HEK293 (cell line): ENCODE measurements at regions not wholly inside any gene's neighbourhood (a gene's known extent, or its start where the extent isn't known, plus 50 kb on each side); places are given as distances from the start of the nearest gene placed in this dataset.

Source experiments
- CTCF ChIA-PET: fragments of 350-600 bp; formaldehyde crosslinking; extraction: SDS; loops from one replicate; lab custom pipeline; 2021; ENCODE audit warnings: antibody characterized with exemption; lab: Yijun Ruan, JAX
- POLR2A ChIA-PET: fragments of 300-600 bp; formaldehyde crosslinking; extraction: SDS; loops from one replicate; lab custom pipeline; 2020; ENCODE audit warnings: antibody characterized with exemption, inconsistent platforms; lab: Yijun Ruan, JAX
- H3K27ac ChIP-seq: fragments of 200-500 bp; sonication (Bioruptor generic); 2 replicates; pipeline ENCODE4 v1.5.1; 2014; ENCODE audit warnings: low read depth, low read length, control low read depth, inconsistent platforms; ENCODE audit errors: extremely low read depth
- H3K36me3 ChIP-seq, 2 experiments: fragments of 200-500 bp in 1 of 2; sonication (Bioruptor generic) in 1 of 2; 1 replicate in 1 of 2; 2 replicates in 1 of 2; pipeline ENCODE4 v1.5.1; 2014 to 2017; ENCODE audit warnings: inconsistent platforms in 2 of 2, low read length in 2 of 2; ENCODE audit not compliant: control insufficient read depth in 2 of 2, insufficient read depth in 1 of 2
- H3K4me1 ChIP-seq: fragments of 200-500 bp; sonication (Bioruptor generic); 2 replicates; pipeline ENCODE4 v1.5.1; 2014; ENCODE audit warnings: mild to moderate bottlenecking, low read length, inconsistent platforms; ENCODE audit not compliant: control insufficient read depth, insufficient read depth
- H3K4me3 ChIP-seq: 2 replicates; pipeline ENCODE4 v1.5.1; 2011; ENCODE audit warnings: low read depth, mild to moderate bottlenecking, control low read depth, low read length, moderate library complexity
- H3K9me3 ChIP-seq: fragments of 200-500 bp; sonication (Bioruptor generic); 2 replicates; pipeline ENCODE4 v1.5.1; 2014; ENCODE audit warnings: low read depth, low read length, inconsistent platforms; ENCODE audit not compliant: control insufficient read depth, insufficient read depth
- CTCF ChIP-seq: fragments of 450-650 bp; formaldehyde crosslinking; IDR thresholded peaks from 2 replicates; pipeline ENCODE4 v1.5.1; 2016; ENCODE audit warnings: missing biosample characterization, missing genetic modification characterization
- ELK4 ChIP-seq: IDR thresholded peaks from 2 replicates; pipeline ENCODE4 v1.6.1; 2011; ENCODE audit warnings: mild to moderate bottlenecking, low read depth, low read length, borderline replicate concordance
- HOXC10 ChIP-seq: sonication (generic); formaldehyde crosslinking; IDR thresholded peaks from 2 replicates; pipeline ENCODE4 v1.8.1; 2023; ENCODE audit warnings: mild to moderate bottlenecking, missing genetic modification reagents
- KLF10 ChIP-seq: fragments of 450-650 bp; IDR thresholded peaks from 2 replicates; pipeline ENCODE4 v1.5.1; 2018; ENCODE audit warnings: missing biosample characterization, mild to moderate bottlenecking, missing genetic modification characterization
- PBX3 ChIP-seq: sonication (generic); formaldehyde crosslinking; IDR thresholded peaks from 2 replicates; pipeline ENCODE4 v1.8.1; 2022; ENCODE audit warnings: mild to moderate bottlenecking, moderate library complexity, missing genetic modification reagents
- PRDM2 ChIP-seq: fragments of 450-650 bp; formaldehyde crosslinking; IDR thresholded peaks from 2 replicates; pipeline ENCODE4 v1.5.1; 2016; ENCODE audit warnings: missing biosample characterization, missing genetic modification characterization, borderline replicate concordance
- ZBTB20 ChIP-seq: fragments of 450-650 bp; formaldehyde crosslinking; IDR thresholded peaks from 2 replicates; pipeline ENCODE4 v1.5.1; 2016; ENCODE audit warnings: missing biosample characterization, missing genetic modification characterization
- ZBTB49 ChIP-seq: fragments of 450-650 bp; formaldehyde crosslinking; IDR thresholded peaks from 2 replicates; pipeline ENCODE4 v1.5.1; 2016; ENCODE audit warnings: missing biosample characterization, missing genetic modification characterization, low read depth
- ZEB2 ChIP-seq: fragments of 450-650 bp; formaldehyde crosslinking; IDR thresholded peaks from 2 replicates; pipeline ENCODE4 v1.5.1; 2016; ENCODE audit warnings: missing biosample characterization, missing genetic modification characterization
- ZNF138 ChIP-seq: fragments of 450-650 bp; formaldehyde crosslinking; IDR thresholded peaks from 2 replicates; pipeline ENCODE4 v1.5.1; 2016; ENCODE audit warnings: missing biosample characterization, missing genetic modification characterization, borderline replicate concordance
- ZNF16 ChIP-seq: fragments of 450-650 bp; formaldehyde crosslinking; IDR thresholded peaks from 2 replicates; pipeline ENCODE4 v1.5.1; 2016; ENCODE audit warnings: low read depth, missing biosample characterization, missing genetic modification characterization
- ZNF2 ChIP-seq: fragments of 450-650 bp; formaldehyde crosslinking; IDR thresholded peaks from 2 replicates; pipeline ENCODE4 v1.5.1; 2016; ENCODE audit warnings: missing biosample characterization, missing genetic modification characterization
- ZNF292 ChIP-seq: fragments of 450-650 bp; formaldehyde crosslinking; IDR thresholded peaks from 2 replicates; pipeline ENCODE4 v1.5.1; 2016; ENCODE audit warnings: low read depth, missing biosample characterization, missing genetic modification characterization, borderline replicate concordance
- ZNF350 ChIP-seq: fragments of 450-650 bp; formaldehyde crosslinking; IDR thresholded peaks from 2 replicates; pipeline ENCODE4 v1.5.0; 2017; ENCODE audit warnings: missing biosample characterization, mild to moderate bottlenecking, missing genetic modification characterization
- ZNF416 ChIP-seq: fragments of 450-650 bp; formaldehyde crosslinking; IDR thresholded peaks from 2 replicates; pipeline ENCODE4 v1.5.1; 2016; ENCODE audit warnings: missing biosample characterization, missing genetic modification characterization
- ZNF501 ChIP-seq: fragments of 450-650 bp; formaldehyde crosslinking; IDR thresholded peaks from 2 replicates; pipeline ENCODE4 v1.5.1; 2016; ENCODE audit warnings: missing biosample characterization, missing genetic modification characterization
- ZNF510 ChIP-seq: fragments of 450-650 bp; formaldehyde crosslinking; IDR thresholded peaks from 2 replicates; pipeline ENCODE4 v1.5.1; 2018; ENCODE audit warnings: mild to moderate bottlenecking, missing genetic modification characterization, missing biosample characterization; ENCODE audit not compliant: insufficient replicate concordance
- ZNF596 ChIP-seq: fragments of 450-650 bp; IDR thresholded peaks from 2 replicates; pipeline ENCODE4 v1.5.0; 2018; ENCODE audit warnings: missing biosample characterization, mild to moderate bottlenecking, missing genetic modification characterization, moderate library complexity
- ZNF629 ChIP-seq: fragments of 450-650 bp; formaldehyde crosslinking; IDR thresholded peaks from 2 replicates; pipeline ENCODE4 v1.5.1; 2017; ENCODE audit warnings: missing biosample characterization, missing genetic modification characterization
- ZNF654 ChIP-seq: fragments of 450-650 bp; formaldehyde crosslinking; IDR thresholded peaks from 2 replicates; pipeline ENCODE4 v1.5.1; 2016; ENCODE audit warnings: low read depth, missing biosample characterization, missing genetic modification characterization
- ZXDB ChIP-seq: fragments of 450-650 bp; formaldehyde crosslinking; IDR thresholded peaks from 2 replicates; pipeline ENCODE4 v1.5.1; 2016; ENCODE audit warnings: missing biosample characterization, missing genetic modification characterization

GRCh38 chr20:22501566-22502344 lies 82.6 kb downstream of the FOXA2 start (continued):
- no peak for TF ChIP-seq ZBTB20
- TF ChIP-seq PBX3: no peak
- TF ChIP-seq ZBTB49 (tag by site-specific recombination): no peak
- TF ChIP-seq ZNF596 (tag by site-specific recombination): no peak
- TF ChIP-seq ELK4: no peak
- TF ChIP-seq ZNF416 (tag by site-specific recombination): no peak
- no peak for TF ChIP-seq ZNF350
- TF ChIP-seq ZEB2 (tag by site-specific recombination): no peak
- TF ChIP-seq HOXC10: no peak

GRCh38 chr20:22501034-22501433 lies 83.3 kb downstream of the FOXA2 start:
- Histone ChIP-seq H3K4me3 (no peak overlapping the region), H3K4me1 (no peaks in the 10 kb centered on the region), H3K9me3 (no peaks in the 10 kb centered on the region), H3K27ac (no peak overlapping the region), H3K36me3 (no peaks in the 10 kb centered on the region)
- ChIA-PET CTCF (interaction anchor here (0.8 kb wide), 1 partner anchor 8 kb away, joined by 4 read pairs; no protein-coding TSS in a partner anchor), POLR2A (no interaction called here)
- TF ChIP-seq ZNF501 (tag by site-specific recombination): no peak
- no peak for TF ChIP-seq ZNF510
- TF ChIP-seq ZNF2 (tag by site-specific recombination): no peak
- TF ChIP-seq KLF10: no peak
- no peak for TF ChIP-seq ZNF16 (tag by site-specific recombination)
- no peak for TF ChIP-seq PRDM2 (tag by site-specific recombination)
- no peak for TF ChIP-seq ZNF629 (tag by site-specific recombination)
- TF ChIP-seq ZNF138 (tag by site-specific recombination): no peak
- no peak for TF ChIP-seq CTCF (tag by site-specific recombination)
- no peak for TF ChIP-seq ZNF292 (tag by site-specific recombination)
- no peak for TF ChIP-seq ZXDB (tag by site-specific recombination)
- TF ChIP-seq ZNF654 (tag by site-specific recombination): no peak
